NCI-H510A treated with DMSO at 0.1 percent for 48 hours (cell line): ENCODE measurements at regions not wholly inside any gene's neighbourhood (a gene's known extent, or its start where the extent isn't known, plus 50 kb on each side); places are given as distances from the start of the nearest gene placed in this dataset.
"Not testable (repeated sequence)": the region's sequence is repeated elsewhere in the genome, so short reads cannot be mapped to it uniquely, and the experiment has no call there.

Experiments
- DNase-seq: peaks from one replicate; lab custom pipeline; 2025; lab: John Stamatoyannopoulos, UW

DNA sequence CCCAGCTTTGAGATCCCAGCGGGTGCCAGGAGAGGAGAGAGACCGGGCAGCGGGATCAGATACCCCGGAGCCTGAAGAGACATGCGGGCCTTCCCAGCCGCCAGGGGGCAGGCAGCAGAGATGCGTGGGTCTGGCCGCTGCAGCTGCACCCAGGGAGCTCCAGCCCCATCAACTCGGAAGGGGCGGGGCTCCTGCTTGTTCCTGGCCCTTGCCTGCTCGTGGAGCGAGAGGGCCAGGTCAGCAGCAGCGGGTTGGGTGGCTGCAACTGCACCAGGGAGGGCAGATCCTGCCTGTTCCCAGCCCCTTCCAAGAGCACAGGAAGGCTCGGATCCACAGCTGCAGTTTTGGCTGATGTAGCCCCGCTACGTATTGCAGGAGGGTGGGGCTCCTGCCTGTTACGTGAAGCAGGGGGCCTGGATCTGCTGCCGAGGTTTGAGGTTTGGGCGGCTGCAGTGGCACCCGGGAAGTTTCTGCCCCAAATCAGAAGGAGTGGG lies 532.8 kb downstream of the RFPL4B start:
- no peak for DNase-seq

GRCh38 chr6:112881027-112881426 lies 533.9 kb downstream of the RFPL4B start:
- DNase-seq: no peak

GRCh38 chr6:112881828-112882780 lies 535.0 kb downstream of the RFPL4B start:
- no peak for DNase-seq

DNA sequence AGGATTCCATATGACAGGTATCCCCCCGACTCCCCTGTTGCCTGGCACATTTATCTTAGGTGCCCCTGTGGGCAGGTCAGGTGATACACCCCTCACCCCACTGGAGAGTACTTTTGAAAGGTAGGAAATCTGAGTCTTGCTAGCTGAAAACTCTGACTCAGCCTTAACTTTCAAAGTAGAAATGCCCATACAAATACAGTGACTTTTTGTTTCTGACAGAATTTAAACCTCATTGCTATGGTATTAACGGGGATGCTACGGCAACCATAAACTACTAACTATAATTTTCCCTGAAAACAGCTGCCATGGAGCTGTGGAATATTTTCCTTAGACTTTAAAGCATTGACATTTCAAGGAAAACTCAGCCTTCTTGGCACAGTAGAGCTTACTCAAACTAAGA lies 536.0 kb downstream of the RFPL4B start:
- no peak for DNase-seq

DNA sequence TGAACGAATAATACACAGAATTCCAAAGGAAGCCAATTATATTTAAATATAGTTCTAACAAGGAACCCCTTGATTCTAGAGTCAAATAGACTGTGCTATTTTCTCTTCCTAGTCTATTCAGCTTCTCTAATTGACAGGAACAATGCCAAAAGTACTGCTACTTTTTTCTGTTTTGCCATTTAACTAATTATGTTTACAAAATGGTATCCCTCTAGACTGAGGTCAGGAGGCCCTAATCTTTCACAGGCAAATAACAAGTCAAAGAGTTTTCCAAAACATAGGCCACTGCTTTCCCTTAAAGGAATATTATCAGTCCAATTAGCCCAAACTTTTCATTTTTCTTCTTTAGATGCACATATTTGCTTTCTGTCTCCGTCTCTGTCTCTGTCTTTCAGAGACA lies 539.3 kb downstream of the RFPL4B start:
- no peak for DNase-seq

DNA sequence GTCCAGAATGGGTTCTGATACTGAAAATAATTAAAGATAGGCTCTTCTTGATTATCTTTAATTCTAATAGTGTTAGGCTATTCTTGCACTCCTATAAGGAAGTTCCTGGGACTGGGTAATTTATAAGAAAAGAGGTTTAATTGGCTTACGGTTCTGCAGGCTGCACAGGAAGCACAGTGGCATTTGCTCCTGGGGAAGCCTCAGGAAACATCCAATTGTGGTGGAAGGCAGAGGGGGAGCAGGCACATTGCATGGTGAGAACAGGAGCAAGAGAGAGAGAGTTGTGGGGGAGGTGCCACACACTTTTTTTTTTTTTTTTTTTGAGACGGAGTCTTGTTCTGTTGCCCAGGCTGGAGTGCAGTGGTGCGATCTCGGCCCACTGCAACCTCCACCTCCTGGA lies 540.3 kb downstream of the RFPL4B start:
- not testable (repeated sequence) for DNase-seq

GRCh38 chr6:112899541-112899940 lies 552.4 kb downstream of the RFPL4B start:
- no peak for DNase-seq

DNA sequence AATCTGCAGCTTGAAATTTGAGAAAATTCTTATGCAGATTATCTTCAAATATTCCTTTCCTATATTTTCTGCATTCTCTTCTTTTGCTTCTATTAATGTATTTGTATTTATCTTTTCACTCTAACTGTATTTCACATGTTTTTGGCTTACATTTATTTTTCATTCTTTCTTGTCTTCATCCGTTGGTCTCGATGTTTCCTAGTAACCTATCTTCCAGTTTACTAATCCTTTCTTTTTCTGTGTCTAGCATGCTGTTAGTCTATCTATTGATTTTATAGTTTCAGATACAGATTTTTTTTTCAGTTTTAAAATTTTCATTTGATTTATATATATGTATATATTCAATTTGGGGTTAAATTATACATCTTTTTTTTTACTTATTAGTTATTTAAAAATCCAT lies 556.2 kb downstream of the RFPL4B start:
- no peak for DNase-seq

- DNase-seq: peak; percentile 4
Measured at GRCh38 chr6:112906726-112907125, 559.6 kb downstream of the RFPL4B start.

- DNase-seq: no peak
Measured at GRCh38 chr6:112909781-112910180, 562.7 kb downstream of the RFPL4B start.

DNA sequence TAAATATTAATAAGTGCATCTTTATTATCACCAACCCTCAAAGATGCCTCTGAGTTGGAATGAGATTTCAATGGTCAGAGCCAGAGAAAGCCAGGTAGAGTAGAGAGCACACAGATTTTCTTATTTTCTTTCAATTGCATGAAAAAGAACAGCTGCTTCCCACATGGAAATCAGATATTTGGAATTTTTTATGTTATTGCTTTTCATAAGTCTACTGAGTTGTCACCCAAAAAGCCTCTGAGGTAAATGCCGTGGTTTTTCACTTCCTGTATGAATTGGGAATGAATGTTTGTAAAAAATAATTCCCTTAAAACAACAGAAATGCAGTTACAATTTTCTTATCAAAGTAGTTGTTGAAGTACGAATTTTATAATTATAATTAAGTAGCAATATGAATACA lies 563.1 kb downstream of the RFPL4B start:
- no peak for DNase-seq

DNA sequence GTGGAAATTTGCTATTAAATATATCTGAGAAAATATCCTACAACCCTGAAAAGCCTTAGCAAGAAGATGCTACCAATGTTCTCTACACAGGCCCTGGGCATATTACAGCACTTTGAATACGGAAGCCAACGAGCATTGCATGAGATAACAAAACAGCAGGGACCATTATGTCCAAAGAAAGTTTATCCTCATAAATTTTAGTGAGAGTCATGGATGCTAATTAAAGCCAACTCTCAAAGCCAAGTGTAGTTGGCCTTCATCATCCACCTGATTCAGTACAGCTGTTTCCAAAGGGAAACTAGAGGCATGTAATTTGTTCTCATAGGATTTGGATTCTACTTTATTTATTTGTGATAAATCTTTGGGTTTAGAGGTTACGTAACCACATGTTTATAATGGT lies 564.8 kb downstream of the RFPL4B start:
- no peak for DNase-seq

- no peak for DNase-seq
Measured at GRCh38 chr6:112912416-112913101, 565.4 kb downstream of the RFPL4B start.

- not testable (repeated sequence) for DNase-seq
Measured at GRCh38 chr6:112919744-112920143, 572.6 kb downstream of the RFPL4B start.

- DNase-seq: no peak
Measured at GRCh38 chr6:112920994-112921393, 573.9 kb downstream of the RFPL4B start.

DNA sequence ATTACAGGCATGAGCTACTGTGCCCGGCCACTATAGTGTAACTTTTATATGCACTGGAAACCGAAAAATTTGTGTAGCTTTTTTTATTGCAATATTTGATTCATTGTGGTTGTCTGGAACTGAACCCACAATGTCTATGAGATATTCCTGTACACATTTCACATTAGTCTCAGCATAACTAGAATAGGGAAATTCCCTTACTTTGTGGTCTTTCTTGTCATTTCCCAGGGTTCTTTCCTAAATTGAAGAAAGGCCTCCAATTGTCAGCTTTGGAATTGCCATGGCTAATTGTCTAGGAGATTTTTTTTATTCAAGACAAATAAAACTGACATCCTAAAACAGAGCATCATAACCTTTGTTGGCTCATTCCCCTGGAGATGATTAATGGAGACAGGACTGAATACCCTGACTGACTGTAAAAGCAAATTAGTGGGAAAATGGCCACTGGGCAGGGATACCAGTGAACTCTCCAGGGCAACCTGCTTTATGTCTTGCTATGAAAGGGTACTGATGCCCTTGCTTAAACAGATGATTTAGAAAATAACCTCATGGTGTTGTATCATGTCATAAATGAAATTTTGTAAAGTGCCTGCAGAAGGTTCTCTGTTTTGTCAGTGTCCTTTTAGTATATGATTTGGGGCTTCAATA lies 576.9 kb downstream of the RFPL4B start:
- DNase-seq: no peak

- no peak for DNase-seq
Measured at GRCh38 chr6:112925702-112926101, 578.6 kb downstream of the RFPL4B start.

DNA sequence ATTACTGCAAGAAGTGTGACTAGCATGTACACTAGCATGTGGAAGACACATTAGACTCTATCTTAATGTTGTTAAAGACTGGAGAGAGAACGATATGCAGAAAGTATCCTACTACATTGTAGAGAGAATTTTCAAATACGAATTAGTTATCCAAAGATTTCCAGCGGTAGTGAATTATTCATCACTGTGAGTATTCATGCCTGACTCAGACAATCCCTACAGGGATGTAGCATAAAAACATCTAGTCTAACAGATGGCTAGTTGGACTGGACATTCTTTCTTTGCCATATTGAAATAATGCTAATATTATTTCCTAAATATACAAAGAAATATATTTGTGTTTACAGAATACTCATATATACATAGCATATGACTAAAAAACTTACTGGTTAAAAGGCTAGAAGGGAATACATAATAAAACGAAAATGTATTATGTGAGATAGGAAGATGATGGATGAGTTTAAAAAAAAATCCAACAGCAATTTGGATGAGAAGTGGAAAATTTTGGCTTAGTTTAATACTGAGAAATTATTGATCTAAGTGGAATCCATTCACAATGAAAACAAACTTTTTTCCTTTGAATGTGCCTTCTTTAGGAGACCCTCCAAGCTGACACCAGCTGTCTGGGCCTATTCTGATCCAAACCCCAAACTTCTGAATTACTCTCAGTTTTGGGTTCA lies 580.7 kb downstream of the RFPL4B start:
- no peak for DNase-seq

DNA sequence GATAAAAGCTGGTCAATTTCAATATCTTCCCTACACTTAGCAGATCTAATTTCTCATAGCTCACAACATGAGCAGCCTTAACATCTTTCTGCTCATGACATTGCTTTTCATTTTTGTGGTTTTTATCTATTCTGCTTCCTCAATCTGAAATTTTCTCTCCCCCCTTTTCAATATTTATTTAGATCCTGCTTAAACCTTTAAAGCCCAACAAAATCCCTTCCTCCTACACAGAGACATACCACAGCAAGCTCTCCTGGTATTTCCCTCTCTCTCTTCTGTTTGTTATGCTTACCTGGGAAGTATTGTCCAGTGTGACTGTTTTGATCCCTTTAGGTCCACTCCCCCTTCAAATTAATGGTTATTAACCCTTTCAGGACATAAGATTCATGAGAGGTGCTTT lies 582.5 kb downstream of the RFPL4B start:
- DNase-seq: no peak

- no peak for DNase-seq
Measured at GRCh38 chr6:112931832-112932231, 584.7 kb downstream of the RFPL4B start.

DNA sequence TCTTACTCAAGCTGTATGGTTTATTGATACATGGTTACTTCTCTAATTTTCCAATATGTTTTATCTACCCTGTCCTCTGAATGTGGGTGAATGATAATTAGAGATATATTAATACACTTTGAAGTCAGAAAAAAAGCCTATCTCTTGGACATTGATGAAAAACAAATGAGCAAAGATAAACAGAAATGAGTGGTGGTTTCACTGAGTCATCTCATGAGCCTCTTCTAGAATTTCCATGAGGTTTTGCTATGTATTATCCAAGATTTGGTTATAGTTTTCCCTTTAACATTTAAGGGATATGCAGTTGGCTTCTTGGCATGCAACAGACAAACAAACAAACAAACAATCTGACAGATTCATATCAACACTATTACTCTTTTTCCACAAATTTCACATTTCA lies 586.8 kb downstream of the RFPL4B start:
- DNase-seq: no peak
